OCI-LY3 (cell line): ENCODE measurements at regions not wholly inside any gene's neighbourhood (a gene's known extent, or its start where the extent isn't known, plus 50 kb on each side); places are given as distances from the start of the nearest gene placed in this dataset.

Experiments
- EZH2phosphoT487 ChIP-seq: fragments of 200-600 bp; shearing (Covaris generic); IDR thresholded peaks from 2 replicates; pipeline ENCODE4 v1.6.1; 2018; ENCODE audit warnings: antibody characterized with exemption, mixed run types, low read depth
- TF ChIP-seq, protein P1 (sequence below): fragments of 200-600, 300-600 bp; sonication (generic); IDR thresholded peaks from 2 replicates; pipeline ENCODE4 v1.5.1; 2014; ENCODE audit warnings: antibody characterized with exemption, low read length, low read depth

- TF ChIP-seq, protein P1, sequence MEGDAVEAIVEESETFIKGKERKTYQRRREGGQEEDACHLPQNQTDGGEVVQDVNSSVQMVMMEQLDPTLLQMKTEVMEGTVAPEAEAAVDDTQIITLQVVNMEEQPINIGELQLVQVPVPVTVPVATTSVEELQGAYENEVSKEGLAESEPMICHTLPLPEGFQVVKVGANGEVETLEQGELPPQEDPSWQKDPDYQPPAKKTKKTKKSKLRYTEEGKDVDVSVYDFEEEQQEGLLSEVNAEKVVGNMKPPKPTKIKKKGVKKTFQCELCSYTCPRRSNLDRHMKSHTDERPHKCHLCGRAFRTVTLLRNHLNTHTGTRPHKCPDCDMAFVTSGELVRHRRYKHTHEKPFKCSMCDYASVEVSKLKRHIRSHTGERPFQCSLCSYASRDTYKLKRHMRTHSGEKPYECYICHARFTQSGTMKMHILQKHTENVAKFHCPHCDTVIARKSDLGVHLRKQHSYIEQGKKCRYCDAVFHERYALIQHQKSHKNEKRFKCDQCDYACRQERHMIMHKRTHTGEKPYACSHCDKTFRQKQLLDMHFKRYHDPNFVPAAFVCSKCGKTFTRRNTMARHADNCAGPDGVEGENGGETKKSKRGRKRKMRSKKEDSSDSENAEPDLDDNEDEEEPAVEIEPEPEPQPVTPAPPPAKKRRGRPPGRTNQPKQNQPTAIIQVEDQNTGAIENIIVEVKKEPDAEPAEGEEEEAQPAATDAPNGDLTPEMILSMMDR, result no peak
- no peak for TF ChIP-seq EZH2phosphoT487
Measured at GRCh38 chr2:51758081-51758480, 726.1 kb upstream of the NRXN1 start.
